Skeletal muscle cell (primary cell): ENCODE measurements at regions not wholly inside any gene's neighbourhood (a gene's known extent, or its start where the extent isn't known, plus 50 kb on each side); places are given as distances from the start of the nearest gene placed in this dataset.

Experiments used
- DNase-seq: peaks from one replicate; pipeline ENCODE4 v3.0.0-alpha.2; 2010; ENCODE audit warnings: low read depth
- H3K4me3 ChIP-seq: 2 replicates; pipeline ENCODE4 v1.5.1; 2011; ENCODE audit warnings: low read depth, mild to moderate bottlenecking, control low read depth, low read length, moderate library complexity

- no peak for DNase-seq
- H3K4me3 ChIP-seq: no peak overlapping the region
Observed at GRCh38 chr15:62430056-62430455, 265.0 kb upstream of the C2CD4B start.

- DNase-seq: no peak
- no peak overlapping the region for H3K4me3 ChIP-seq
Observed at GRCh38 chr15:62430552-62430951, 265.5 kb upstream of the C2CD4B start.

GRCh38 chr15:62431008-62431797 is 266.1 kb upstream of the C2CD4B start:
- H3K4me3 ChIP-seq: no peak overlapping the region
- DNase-seq: no peak

GRCh38 chr15:62431817-62432216 is 266.7 kb upstream of the C2CD4B start:
- no peak for DNase-seq

GRCh38 chr15:62432702-62433398 is 267.8 kb upstream of the C2CD4B start:
- H3K4me3 ChIP-seq: no peak overlapping the region
- DNase-seq: no peak

More at GRCh38 chr15:62431817-62432216, 266.7 kb upstream of the C2CD4B start:
- no peak overlapping the region for H3K4me3 ChIP-seq

GRCh38 chr15:62436235-62436634 is 271.1 kb upstream of the C2CD4B start:
- no peak for DNase-seq
- H3K4me3 ChIP-seq: no peak overlapping the region

GRCh38 chr15:62437753-62438152 is 272.7 kb upstream of the C2CD4B start:
- no peak overlapping the region for H3K4me3 ChIP-seq
- no peak for DNase-seq

GRCh38 chr15:62439543-62440016 is 274.5 kb upstream of the C2CD4B start:
- no peak overlapping the region for H3K4me3 ChIP-seq
- DNase-seq: no peak

- no peak for DNase-seq
- no peak overlapping the region for H3K4me3 ChIP-seq
Observed at GRCh38 chr15:62440362-62441105, 275.4 kb upstream of the C2CD4B start.

GRCh38 chr15:62444104-62445022 is 279.3 kb upstream of the C2CD4B start:
- peak; percentile 81 for DNase-seq
- no peak overlapping the region for H3K4me3 ChIP-seq

- no peak for DNase-seq
- no peak overlapping the region for H3K4me3 ChIP-seq
Observed at GRCh38 chr15:62445244-62445643, 280.2 kb upstream of the C2CD4B start.

GRCh38 chr15:62446984-62447383 is 281.9 kb upstream of the C2CD4B start:
- DNase-seq: no peak
- no peak overlapping the region for H3K4me3 ChIP-seq

- DNase-seq: no peak
- H3K4me3 ChIP-seq: no peak overlapping the region
Observed at GRCh38 chr15:62447742-62448141, 282.7 kb upstream of the C2CD4B start.

GRCh38 chr15:62449638-62450037 is 284.6 kb upstream of the C2CD4B start:
- H3K4me3 ChIP-seq: no peak overlapping the region
- no peak for DNase-seq

GRCh38 chr15:62450061-62450460 is 285.0 kb upstream of the C2CD4B start:
- no peak for DNase-seq
- no peak overlapping the region for H3K4me3 ChIP-seq

GRCh38 chr15:62452026-62452425 is 286.9 kb upstream of the C2CD4B start:
- DNase-seq: no peak
- H3K4me3 ChIP-seq: no peak overlapping the region

GRCh38 chr15:62452667-62453066 is 287.6 kb upstream of the C2CD4B start:
- no peak for DNase-seq
- H3K4me3 ChIP-seq: no peak overlapping the region

GRCh38 chr15:62453375-62453774 is 288.3 kb upstream of the C2CD4B start:
- DNase-seq: no peak
- no peak overlapping the region for H3K4me3 ChIP-seq

GRCh38 chr15:62453981-62454380 is 288.9 kb upstream of the C2CD4B start:
- no peak overlapping the region for H3K4me3 ChIP-seq
- DNase-seq: no peak
